T-helper 17 cell (primary cell): ENCODE measurements at regions not wholly inside any gene's neighbourhood (a gene's known extent, or its start where the extent isn't known, plus 50 kb on each side); places are given as distances from the start of the nearest gene placed in this dataset.

Experiments used
- ATAC-seq: fragments of 150-1000 bp; cut with Tn5 transposase; 2 replicates; pipeline ENCODE4 v1.10.0; 2021; ENCODE audit warnings: mild to moderate bottlenecking, moderate library complexity
- DNase-seq, 3 donors: peaks; one replicate each; pipeline versions ENCODE4 v3.0.0 to v3.0.0-alpha.2; 2020 to 2021
- H3K9me3 ChIP-seq: one replicate; pipeline ENCODE4 v1.7.0; 2013; ENCODE audit warnings: low read length, mild to moderate bottlenecking; ENCODE audit not compliant: control insufficient read depth, poor library complexity, severe bottlenecking
- H3K27ac Mint-ChIP-seq: one replicate; pipeline ENCODE4 v1.8.0; 2022; ENCODE audit warnings: mild to moderate bottlenecking, moderate library complexity, mixed read lengths
- H3K27me3 Mint-ChIP-seq: one replicate; pipeline ENCODE4 v1.8.0; 2022; ENCODE audit warnings: mixed read lengths
- H3K36me3 Mint-ChIP-seq: one replicate; pipeline ENCODE4 v1.8.0; 2022; ENCODE audit warnings: low read depth, mixed read lengths
- H3K4me1 Mint-ChIP-seq: one replicate; pipeline ENCODE4 v1.8.0; 2022; ENCODE audit warnings: mild to moderate bottlenecking, mixed read lengths
- H3K4me3 Mint-ChIP-seq: one replicate; pipeline ENCODE4 v1.8.0; 2022; ENCODE audit warnings: mild to moderate bottlenecking, moderate library complexity, mixed read lengths

DNA sequence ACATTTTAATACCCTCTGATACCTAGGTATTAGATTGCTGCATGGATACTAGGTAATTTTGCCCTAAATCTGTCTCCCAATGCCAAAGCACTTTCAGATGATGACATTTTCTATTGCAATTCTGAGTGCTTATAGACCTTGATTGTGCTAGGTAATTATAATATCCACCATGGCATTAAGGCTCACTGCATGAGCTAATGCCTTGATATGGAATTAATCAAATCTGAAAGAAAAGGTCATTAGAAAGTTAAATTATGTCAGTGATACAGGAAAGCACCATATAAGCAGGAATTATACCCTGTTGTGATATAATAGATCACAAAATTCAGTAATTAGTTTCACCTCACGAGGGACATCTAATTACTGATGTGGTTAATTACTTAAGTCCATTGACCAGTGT lies 521.4 kb downstream of the DNAJB9 start:
- no peaks in the 10 kb centered on the region for H3K9me3 ChIP-seq
- H3K4me3 Mint-ChIP-seq, result no peak overlapping the region
- no peaks in the 10 kb centered on the region for H3K4me1 Mint-ChIP-seq
- ATAC-seq (no peak), DNase-seq (no peak)
- H3K27me3 Mint-ChIP-seq, result no peaks in the 10 kb centered on the region
- H3K36me3 Mint-ChIP-seq, result no peaks in the 10 kb centered on the region
- H3K27ac Mint-ChIP-seq, result no peak overlapping the region

GRCh38 chr7:109092268-109092667 lies 522.6 kb downstream of the DNAJB9 start:
- H3K27ac Mint-ChIP-seq, result no peak overlapping the region
- no peak overlapping the region for H3K4me3 Mint-ChIP-seq
- H3K27me3 Mint-ChIP-seq, result no peaks in the 10 kb centered on the region
- DNase-seq, result no peak
- H3K9me3 ChIP-seq, result no peaks in the 10 kb centered on the region
- no peaks in the 10 kb centered on the region for H3K4me1 Mint-ChIP-seq
- ATAC-seq, result no peak
- H3K36me3 Mint-ChIP-seq, result no peaks in the 10 kb centered on the region

- DNase-seq (no peak), ATAC-seq (no peak)
- Mint-ChIP-seq H3K4me1 (no peaks in the 10 kb centered on the region), H3K4me3 (no peak overlapping the region), H3K36me3 (no peaks in the 10 kb centered on the region), H3K27ac (no peak overlapping the region), H3K27me3 (no peaks in the 10 kb centered on the region)
- H3K9me3 ChIP-seq, result no peaks in the 10 kb centered on the region
Observed at GRCh38 chr7:109101332-109101731, 531.7 kb downstream of the DNAJB9 start.

DNA sequence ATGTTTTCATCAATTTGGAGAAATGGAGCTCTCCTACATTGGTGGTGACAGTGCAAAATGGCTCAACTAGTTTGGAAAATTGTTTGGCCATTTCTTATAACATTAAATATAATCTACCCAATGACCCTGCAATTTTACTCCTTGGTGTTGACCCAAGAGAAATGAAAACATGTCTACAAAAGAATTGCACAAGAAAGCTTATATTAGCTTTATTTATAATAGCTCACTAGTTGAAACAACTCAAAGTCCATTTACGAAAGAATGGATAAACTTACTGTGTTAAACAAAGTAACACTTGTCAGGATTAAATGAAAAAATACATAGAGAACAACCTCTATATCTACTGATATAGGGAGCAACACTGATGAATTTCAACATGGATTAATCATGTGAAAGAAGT lies 539.9 kb downstream of the DNAJB9 start:
- ATAC-seq (no peak), DNase-seq (no peak)
- no peaks in the 10 kb centered on the region for H3K27me3 Mint-ChIP-seq
- no peak overlapping the region for H3K4me3 Mint-ChIP-seq
- H3K27ac Mint-ChIP-seq, result no peak overlapping the region
- H3K4me1 Mint-ChIP-seq, result no peaks in the 10 kb centered on the region
- no peaks in the 10 kb centered on the region for H3K36me3 Mint-ChIP-seq
- H3K9me3 ChIP-seq, result no peaks in the 10 kb centered on the region

DNA sequence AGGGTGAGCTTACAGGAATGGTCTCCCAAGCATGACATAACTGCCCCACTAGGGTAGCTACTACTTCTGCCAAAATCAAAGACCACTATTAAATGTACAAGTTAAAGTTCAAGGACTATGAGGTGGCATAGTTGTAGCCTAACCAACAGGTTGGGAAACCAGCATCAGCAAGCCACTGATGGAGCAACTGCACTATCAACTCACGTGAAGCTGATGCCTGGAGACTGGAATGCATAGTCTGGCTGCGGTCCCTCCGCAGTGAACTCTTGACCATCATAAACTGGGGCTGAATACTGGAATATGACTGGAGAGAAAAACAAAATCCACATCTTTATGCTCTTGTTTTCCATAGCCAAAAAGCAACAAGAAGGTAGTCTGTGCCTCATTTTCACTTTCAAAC lies 541.4 kb downstream of the DNAJB9 start:
- ATAC-seq (no peak), DNase-seq (no peak)
- no peaks in the 10 kb centered on the region for H3K27me3 Mint-ChIP-seq
- no peak overlapping the region for H3K4me3 Mint-ChIP-seq
- no peaks in the 10 kb centered on the region for H3K9me3 ChIP-seq
- H3K36me3 Mint-ChIP-seq, result no peaks in the 10 kb centered on the region
- no peaks in the 10 kb centered on the region for H3K4me1 Mint-ChIP-seq
- no peak overlapping the region for H3K27ac Mint-ChIP-seq

DNA sequence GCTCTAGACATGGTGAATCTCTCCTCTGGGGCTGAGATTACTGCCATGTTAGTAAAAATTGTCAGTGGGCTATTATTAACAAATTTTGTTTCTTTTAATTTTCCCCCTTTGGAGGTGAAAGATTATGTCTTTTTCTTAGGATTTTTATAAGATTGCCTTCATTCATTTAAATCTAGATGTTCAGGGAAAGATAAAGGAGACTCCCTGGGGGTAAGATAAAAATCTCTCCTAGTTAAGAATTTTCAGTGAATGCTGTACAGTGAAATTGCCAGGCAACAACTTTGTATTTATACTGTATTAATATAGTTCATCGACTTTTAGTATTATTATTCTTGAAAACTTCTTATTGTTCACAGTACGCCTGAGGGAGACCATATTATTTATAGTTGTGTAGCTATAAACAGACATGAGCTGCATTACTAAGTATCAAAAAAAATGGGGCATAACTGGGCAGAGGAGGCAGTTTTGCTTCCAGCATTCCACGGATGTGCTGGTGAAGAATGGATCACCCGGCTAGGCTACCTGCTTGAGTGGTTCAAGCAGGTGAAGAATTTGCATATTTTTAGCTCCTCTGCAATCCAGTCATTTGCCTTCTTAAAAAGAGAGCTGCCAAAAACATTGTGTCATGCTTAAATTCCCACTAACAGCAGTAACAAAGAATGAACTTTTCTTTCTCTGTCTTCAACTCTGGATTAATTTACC lies 552.1 kb downstream of the DNAJB9 start:
- DNase-seq (no peak), ATAC-seq (no peak)
- no peaks in the 10 kb centered on the region for H3K9me3 ChIP-seq
- Mint-ChIP-seq H3K36me3 (no peaks in the 10 kb centered on the region), H3K4me1 (no peaks in the 10 kb centered on the region), H3K27me3 (no peaks in the 10 kb centered on the region), H3K4me3 (no peak overlapping the region), H3K27ac (no peak overlapping the region)

DNA sequence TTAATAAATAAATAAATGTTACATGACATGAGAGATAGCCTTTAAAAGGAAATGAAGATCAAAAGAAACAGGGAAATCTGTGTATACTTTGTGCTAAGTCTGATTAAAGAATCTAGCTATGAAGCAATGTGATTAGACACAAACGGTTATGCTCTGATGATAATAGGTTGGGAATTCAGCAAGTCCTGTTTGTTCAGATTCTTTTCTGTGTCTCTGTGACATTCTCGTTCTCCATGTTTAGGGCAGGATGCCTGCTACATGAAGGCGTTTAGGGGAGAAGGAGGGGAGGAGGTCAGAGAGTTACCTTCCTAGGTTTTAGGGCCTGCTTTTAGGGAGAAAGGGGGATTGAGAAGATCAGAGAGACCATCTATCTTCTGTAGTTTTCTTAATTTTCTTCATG lies 555.3 kb downstream of the DNAJB9 start:
- H3K36me3 Mint-ChIP-seq, result no peaks in the 10 kb centered on the region
- H3K9me3 ChIP-seq, result no peaks in the 10 kb centered on the region
- ATAC-seq (no peak), DNase-seq (no peak)
- H3K27ac Mint-ChIP-seq, result no peak overlapping the region
- no peak overlapping the region for H3K4me3 Mint-ChIP-seq
- no peaks in the 10 kb centered on the region for H3K4me1 Mint-ChIP-seq
- H3K27me3 Mint-ChIP-seq, result no peaks in the 10 kb centered on the region

DNA sequence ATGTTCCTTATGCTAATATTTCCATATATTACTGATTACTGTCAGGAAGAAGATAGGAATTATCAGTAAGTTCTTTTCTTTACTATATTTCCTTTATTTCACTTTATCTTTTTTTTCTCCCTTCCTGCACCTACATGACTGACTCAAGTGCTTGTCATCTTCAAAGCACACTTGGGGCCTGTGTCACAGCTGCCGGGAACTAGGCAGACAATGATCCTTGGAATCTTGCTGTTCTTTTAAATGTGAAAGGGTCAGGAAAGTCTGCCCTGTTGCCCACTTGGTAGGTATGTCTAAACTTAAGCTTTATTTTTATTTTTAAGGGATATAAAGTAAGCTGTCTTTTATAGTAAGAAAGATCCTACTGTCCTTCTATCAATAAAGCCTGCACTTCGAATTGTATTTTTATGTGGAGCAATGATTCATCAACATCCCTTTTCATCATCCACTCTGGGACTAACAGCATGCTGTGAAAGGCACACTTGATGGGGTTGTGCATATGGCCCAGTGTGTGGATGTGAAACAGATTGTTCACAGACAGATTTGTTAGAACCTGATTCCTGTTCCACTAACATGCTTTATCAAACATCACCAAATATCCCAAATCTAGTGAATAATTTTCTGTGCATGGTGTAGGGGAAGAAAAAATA lies 556.9 kb downstream of the DNAJB9 start:
- no peak for DNase-seq
- H3K9me3 ChIP-seq, result no peaks in the 10 kb centered on the region
- no peak overlapping the region for H3K4me3 Mint-ChIP-seq
- no peaks in the 10 kb centered on the region for H3K36me3 Mint-ChIP-seq
- no peak for ATAC-seq
- H3K27ac Mint-ChIP-seq, result no peak overlapping the region
- H3K27me3 Mint-ChIP-seq, result no peaks in the 10 kb centered on the region
- no peaks in the 10 kb centered on the region for H3K4me1 Mint-ChIP-seq

DNA sequence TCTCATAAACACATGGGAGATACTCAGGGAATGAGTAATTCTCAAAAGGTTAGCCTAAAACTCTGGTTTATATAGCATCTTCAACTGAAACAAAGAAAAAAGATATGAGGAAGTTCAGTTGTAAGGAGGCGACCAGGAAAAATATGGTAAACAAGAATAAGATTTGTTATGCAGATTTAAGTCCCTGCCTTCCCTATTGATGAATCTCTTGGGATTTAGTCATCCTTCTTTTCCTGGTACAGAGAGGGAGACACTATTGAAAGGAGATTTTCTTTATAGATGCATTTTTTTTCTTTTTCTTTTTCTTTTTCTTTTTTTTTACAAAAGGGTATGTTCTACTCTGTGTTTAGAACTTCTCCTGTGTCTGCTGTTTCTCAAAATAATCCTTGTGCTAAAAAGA lies 557.5 kb downstream of the DNAJB9 start:
- no peak for ATAC-seq
- Mint-ChIP-seq H3K27ac (no peak overlapping the region), H3K4me1 (no peaks in the 10 kb centered on the region), H3K4me3 (no peak overlapping the region), H3K36me3 (no peaks in the 10 kb centered on the region), H3K27me3 (no peaks in the 10 kb centered on the region)
- H3K9me3 ChIP-seq, result no peaks in the 10 kb centered on the region
- no peak for DNase-seq

DNA sequence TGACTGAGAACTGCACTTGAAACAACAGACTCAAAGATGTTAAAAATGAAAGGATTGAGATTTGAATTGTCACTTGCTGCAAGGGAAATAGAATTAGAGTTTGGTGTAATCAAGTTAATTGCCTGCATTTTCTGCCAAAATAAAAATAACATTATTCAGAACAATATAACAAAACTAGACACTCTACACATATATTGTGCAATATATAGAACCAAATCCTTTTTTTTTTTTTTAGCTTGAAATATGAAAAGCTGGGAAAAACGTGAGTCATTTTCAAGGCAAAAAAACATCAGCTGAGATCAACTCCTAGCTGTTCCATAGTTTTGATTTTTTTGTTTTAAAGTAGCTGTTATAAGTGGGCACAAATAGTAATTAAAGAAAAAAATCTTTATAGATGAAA lies 561.5 kb downstream of the DNAJB9 start:
- DNase-seq (no peak), ATAC-seq (no peak)
- no peaks in the 10 kb centered on the region for H3K9me3 ChIP-seq
- Mint-ChIP-seq H3K4me1 (no peaks in the 10 kb centered on the region), H3K36me3 (no peaks in the 10 kb centered on the region), H3K4me3 (no peak overlapping the region), H3K27me3 (no peaks in the 10 kb centered on the region), H3K27ac (no peak overlapping the region)

DNA sequence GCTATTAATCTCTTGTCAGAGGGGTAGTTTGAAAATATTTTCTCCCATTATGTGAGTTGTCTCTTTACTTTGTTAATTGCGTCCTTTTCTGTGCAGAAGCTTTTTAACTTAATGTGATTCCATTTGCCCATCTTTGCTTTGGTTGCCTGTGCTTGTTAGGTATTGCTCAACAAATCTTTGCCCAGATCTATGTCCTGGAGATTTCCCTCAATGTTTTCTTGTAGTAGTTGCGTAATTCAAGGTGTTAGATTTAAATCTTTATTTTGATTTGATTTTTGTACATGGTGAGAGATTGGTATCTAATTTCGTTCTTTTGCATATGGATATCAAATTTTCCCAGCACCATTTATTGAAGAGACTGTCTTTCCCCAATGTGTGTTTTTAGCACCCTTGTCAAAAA lies 567.2 kb downstream of the DNAJB9 start:
- Mint-ChIP-seq H3K4me1 (no peaks in the 10 kb centered on the region), H3K4me3 (no peak overlapping the region), H3K27ac (no peak overlapping the region), H3K27me3 (no peaks in the 10 kb centered on the region), H3K36me3 (no peaks in the 10 kb centered on the region)
- ATAC-seq (no peak), DNase-seq (no peak)
- H3K9me3 ChIP-seq, result no peaks in the 10 kb centered on the region

DNA sequence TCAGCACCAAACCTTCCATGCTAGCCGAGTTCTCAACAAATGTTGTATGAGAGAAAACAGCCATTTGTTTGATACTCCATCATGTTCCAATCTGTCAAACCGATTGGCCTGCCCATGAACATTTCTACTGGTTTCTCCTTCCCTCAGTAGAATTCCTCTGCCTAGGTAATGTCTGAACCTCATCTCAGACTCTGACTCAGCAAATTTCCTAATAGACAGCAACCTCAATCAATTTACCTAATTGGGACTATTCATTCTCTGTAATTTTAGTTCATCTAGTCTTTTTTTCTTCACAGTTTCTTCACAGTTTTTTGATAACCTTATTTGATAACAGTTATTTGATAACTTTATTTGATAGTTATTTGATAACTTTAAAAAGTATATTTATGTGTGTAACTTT lies 585.1 kb downstream of the DNAJB9 start:
- ATAC-seq, result no peak
- H3K4me3 Mint-ChIP-seq, result no peak overlapping the region
- H3K27ac Mint-ChIP-seq, result no peak overlapping the region
- H3K27me3 Mint-ChIP-seq, result no peaks in the 10 kb centered on the region
- DNase-seq, result no peak
- peaks cover 3% of the 10 kb centered on the region for H3K9me3 ChIP-seq
- H3K4me1 Mint-ChIP-seq, result no peaks in the 10 kb centered on the region
- no peaks in the 10 kb centered on the region for H3K36me3 Mint-ChIP-seq

DNA sequence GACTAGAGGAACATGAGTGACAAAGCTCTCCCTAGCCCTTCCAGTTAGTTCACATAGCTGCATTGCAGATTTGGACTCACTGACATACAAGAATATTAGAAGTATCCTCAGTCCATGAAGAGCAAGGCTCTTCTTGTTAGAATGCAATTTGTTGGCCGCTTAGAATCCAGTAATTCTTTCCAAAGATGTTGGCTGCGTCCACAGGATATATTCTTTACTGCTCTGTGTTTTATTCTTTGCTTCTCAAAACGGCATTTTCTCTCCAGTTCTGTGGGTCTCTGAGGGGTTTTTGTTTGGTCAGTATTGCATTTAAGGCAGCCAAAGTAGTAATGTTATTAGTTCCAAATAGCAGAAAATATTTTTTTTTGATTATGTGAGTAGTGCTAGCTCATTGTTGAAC lies 588.6 kb downstream of the DNAJB9 start:
- H3K9me3 ChIP-seq, result peaks cover 3% of the 10 kb centered on the region
- Mint-ChIP-seq H3K36me3 (no peaks in the 10 kb centered on the region), H3K4me1 (no peaks in the 10 kb centered on the region), H3K27me3 (no peaks in the 10 kb centered on the region), H3K4me3 (no peak overlapping the region), H3K27ac (no peak overlapping the region)
- no peak for ATAC-seq
- DNase-seq, result no peak

DNA sequence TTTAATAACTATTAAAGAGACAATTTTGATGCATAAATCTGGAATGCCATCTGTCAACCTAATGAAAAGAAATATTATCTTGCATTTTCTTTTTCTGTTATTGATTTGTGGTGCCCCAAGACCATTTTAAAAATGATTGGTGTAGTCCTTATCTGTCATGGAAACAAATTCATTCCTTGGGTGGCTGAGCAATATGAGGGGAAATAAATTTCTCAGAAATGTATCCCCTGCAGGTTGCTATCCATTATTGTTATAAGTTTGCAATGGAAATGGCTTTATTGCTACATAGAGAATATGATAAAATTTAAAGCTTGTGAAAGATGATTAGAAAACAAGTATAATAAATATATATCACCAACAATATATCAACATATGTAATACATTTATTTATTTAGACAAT lies 607.0 kb downstream of the DNAJB9 start:
- no peak overlapping the region for H3K27ac Mint-ChIP-seq
- no peaks in the 10 kb centered on the region for H3K36me3 Mint-ChIP-seq
- H3K9me3 ChIP-seq, result no peaks in the 10 kb centered on the region
- no peaks in the 10 kb centered on the region for H3K4me1 Mint-ChIP-seq
- H3K4me3 Mint-ChIP-seq, result no peak overlapping the region
- DNase-seq (no peak), ATAC-seq (no peak)
- no peaks in the 10 kb centered on the region for H3K27me3 Mint-ChIP-seq
